ENCODE measurements at regions not wholly inside any gene's neighbourhood (a gene's known extent, or its start where the extent isn't known, plus 50 kb on each side); places are given as distances from the start of the nearest gene placed in this dataset.

DNA sequence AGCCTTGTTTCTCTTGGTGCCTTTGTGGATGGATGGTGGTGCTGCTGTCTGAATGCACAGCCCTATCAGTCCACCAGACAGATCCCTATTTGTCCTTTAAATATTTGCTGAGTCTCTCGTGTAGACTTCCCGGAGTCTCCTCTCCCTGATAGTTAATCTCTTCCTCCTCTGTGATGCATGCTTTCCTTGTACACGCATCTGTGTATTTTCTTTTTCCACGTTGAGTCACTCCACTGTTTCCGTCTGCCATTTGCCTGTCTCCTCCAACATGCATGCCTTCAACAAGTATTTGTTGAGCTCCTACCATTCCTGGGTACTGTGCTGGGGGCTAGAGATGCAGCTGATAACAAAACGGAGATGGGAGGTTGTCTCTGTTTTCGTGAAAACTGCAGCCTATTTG lies 282.6 kb downstream of the HAPSTR1 start:
- no peak for DNase-seq

DNA sequence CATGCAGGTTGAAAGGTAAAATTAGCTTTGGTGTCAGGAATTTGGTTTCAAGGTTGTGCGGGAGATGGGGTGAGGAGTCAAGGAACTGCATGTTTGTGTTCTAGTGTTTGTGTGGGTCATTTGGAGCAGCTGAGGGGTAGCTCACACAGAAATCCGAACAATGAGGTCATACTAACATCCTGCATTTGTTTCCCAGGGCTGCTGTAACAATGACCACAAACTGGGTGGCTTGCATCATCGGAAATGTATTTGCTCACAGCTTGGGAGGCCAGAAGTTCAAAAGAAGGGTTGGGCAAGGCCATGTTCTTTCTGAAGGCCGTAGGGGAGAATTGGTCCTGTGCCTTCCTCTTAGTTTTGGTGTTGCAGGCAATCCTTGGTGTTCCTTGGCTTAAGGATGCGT lies 287.4 kb downstream of the HAPSTR1 start:
- no peak for DNase-seq

DNA sequence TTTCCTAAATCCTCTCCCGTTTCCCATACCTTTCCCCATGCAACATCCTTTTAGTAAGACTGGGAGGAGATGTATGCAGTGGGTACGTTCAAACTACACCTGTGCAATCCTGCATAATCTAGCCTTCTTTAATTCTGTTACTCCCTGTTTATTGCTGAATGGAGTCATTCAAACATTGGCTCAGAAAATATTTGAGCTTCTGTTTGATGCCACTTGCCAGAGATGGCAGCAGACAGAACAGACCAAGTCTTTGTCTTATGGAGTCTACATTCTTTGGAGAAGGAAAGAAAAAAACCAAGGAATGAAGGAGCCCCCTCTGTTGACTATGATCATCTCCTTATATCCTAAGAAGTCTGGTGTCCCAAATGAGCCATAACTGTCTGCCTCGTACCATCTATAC lies 288.8 kb downstream of the HAPSTR1 start:
- no peak for DNase-seq

DNA sequence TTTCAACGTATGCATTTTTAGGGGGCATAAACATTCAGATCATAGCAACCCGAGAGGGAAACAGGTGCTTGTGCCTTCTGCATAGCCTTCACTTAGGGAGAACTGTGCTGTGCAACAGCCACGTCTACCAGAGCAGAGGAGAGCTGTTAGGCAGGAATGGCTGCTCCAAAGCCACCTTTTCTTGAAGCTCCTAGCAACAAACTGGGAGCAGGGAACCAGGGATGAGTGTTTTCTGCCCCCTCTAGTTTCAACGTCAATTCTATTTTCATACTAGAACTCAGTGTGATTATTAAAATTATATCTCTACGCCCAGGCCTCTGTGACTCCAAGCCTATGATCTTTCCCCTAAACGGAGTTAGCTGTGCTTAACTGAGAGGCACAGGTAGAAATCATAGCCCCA lies 290.0 kb downstream of the HAPSTR1 start:
- DNase-seq: no peak

DNA sequence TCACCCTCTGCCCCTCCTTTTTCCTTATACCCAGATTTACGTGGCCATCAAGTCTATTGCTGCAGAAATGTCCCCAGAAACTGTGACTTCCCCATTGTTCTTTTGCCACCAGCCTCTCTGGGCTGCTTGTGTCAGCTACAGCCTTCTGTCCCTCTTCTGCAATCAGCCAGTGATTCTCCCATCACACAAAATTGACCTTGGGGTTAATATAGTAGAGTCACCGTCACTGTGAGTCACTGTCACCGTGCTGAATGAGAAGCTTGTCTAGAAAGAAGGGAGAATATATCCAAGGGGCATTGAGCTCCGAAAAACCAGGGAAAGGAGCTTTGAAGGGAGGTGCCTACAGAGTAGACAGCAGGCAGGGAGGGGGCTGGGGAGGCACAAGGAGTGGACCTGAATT lies 290.5 kb downstream of the HAPSTR1 start:
- DNase-seq: no peak

DNA sequence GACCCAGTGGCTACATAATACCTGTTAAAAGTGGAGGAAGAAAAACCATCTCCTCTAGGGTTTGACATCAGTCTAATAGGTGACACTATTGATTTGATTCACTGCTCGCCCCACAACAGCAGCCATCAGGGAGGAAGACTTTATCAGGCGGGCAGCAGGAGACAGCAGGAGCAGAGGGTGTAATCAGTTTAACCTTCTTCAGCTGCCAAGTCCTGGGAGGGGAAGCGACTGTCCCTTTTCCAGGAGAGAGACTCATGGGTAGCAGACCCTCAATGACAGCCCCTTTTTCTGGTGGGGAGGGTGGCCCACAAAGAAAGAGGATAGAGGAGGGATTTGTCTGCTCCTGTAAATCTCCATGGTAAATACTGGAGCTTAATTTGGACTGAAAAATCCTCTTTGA lies 291.8 kb downstream of the HAPSTR1 start:
- no peak for DNase-seq

DNA sequence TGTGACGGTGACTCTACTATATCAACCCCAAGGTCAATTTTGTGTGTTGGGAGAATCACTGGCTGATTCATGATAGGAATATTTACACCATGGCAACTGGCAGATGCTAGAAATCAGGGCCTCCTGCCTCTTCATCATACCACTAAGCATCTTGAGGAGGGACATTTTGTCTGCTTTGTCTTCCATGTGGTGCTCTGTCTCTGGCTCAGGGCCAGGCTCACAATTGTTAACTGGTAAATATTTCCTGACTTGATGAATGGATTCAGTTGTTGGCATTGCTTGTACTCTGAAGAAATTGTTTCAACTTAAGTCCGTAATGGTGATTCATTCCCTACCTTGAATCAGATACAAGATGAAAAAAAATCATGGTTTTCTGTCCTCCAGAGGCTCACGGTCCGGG lies 292.7 kb downstream of the HAPSTR1 start:
- DNase-seq: no peak

DNA sequence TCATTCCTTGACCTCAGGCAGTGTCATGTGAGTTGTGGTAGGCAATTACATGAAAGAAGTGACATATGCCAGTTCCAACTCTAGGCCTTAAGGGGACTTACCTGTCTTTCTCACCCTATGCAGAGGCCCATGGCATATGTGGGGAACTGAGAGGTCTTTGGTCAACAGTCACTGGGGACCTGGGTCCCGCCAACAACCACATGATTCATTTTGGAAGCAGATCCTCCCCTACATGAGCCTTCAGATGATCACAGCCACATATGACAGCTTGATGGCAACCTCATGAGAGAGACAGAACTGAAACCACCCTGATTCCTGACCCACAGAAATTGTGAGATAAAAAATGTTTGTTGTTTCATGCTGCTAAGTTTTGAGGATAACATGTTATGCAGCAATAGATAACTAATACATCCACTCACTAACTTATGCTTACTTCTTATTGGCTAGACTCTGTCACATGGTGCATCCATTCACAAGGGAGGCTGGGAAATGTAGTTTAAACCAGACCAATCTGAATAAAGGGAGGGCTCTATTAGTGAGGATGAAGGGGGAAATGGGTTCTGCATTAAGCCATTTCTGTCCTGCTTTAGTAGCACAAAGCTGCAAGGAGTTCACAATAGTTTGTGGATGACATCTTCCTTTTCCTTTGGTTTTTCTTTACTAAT lies 298.2 kb downstream of the HAPSTR1 start:
- no peak for DNase-seq

DNA sequence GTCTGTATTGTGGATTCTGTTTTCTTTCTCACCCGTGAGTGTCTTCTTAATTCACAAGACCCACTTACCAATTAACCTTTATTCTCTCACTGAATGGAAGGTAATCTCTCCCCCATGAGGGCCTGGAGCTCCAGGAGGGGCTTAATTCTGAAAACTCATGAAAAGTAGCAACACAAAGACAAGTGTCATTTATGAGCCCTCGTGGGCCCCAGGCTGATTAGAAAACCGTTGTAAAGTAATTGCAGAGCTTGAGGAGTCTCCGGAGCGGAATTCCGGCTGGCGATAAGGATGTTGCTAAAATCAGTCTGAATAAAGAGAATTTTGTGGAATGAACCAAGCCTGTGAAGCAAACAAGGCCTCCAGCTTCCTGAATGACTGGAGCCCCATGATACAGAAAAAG lies 301.5 kb downstream of the HAPSTR1 start:
- no peak for DNase-seq

DNA sequence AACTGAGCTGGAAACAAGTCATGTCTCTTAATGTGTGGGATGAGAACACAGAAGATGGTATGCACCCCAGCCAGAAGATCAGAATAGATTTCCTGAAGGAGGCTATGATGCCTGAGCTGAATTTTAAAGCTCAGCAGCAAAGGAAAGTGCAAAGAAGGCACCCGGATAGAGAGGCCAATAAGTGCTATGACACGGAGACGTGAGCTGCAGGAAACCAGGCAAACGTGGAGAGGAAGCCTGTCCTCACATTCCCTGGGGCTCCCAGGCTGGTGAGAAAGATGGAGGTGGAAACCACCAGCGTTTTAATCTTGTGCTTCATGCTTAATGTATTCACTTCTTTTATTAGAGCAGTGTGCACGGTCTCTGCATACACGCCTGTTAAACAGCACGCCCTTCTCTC lies 302.1 kb downstream of the HAPSTR1 start:
- no peak for DNase-seq

DNA sequence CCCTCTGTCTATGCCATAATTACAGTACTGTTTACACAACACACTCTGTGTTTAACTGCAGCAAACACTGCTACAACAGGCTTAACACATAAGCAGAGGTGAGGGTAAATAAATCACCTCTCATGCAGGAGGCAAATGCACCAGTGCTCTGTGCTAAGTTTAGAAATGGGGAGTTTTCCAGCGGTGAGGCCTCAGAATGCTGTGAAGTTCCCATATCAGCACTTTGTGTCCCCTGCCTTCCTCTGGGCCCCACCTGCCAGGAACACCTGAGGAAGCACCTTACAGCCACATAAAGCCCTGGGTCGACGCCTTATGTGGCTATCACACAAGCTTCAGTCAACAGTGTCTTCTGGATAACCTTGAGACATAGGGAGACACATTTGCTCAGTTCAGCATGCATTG lies 304.5 kb downstream of the HAPSTR1 start:
- no peak for DNase-seq

DNA sequence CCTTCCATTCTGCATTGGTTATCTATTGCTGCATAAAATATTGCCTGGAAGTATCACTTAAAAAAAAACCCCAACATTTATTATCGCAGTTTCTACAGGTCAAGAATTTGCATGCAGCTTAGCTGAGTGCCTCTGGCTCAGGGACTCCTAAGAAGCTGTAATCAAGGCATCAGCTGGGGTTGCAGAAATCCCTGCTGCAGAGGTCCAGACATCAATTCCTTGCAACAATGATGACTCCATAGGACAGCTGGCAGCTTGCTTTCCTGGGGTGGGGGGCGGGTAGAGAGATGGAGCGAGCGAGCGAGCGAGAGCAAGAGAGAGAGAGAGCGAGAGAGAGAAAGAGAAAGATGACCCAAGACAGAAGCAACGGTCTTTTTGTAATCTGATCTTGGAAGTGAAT lies 308.1 kb downstream of the HAPSTR1 start:
- DNase-seq: no peak

DNA sequence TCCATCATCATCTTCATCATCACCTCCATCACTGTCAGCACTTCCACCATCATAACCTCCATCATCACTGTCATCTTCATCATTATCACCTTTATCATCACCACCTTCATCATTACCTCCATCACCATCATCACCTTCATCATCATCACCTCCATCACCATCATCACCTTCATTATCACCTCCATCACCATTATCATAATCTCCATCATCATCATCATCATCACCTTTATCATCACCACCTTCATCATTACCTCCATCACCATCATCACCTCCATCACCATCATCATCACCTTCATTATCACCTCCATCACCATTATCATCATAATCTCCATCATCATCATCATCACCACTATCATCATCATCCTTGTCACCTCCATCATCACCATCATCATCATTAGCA lies 309.7 kb downstream of the HAPSTR1 start:
- DNase-seq: no peak

DNA sequence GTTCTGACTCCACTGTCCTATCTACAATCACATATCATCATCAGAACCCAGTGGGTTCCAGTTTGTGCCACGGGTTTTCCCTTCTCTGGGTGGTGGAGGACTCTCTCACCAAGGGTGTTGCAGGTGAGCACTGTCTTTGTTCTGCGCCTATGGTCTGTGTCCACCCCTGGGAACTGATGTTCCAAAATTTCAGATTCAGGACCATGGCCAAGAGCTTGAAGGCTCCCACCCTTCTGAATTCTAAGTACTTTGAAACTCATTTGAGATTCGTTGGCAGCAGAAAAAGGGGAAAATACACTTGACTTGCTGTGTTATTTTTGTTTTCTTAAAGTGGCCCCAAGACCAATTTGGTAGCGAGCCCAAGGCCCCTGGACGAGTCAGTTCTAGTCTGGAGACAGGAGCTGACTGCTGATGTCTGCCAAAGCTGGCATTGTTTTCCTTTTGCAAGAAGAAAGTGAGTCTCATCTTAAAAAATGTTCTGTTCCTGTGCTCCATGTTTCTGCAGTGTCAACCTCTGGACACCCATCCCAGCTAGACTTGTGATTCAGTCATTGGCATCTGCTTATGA lies 310.9 kb downstream of the HAPSTR1 start:
- DNase-seq: no peak

DNA sequence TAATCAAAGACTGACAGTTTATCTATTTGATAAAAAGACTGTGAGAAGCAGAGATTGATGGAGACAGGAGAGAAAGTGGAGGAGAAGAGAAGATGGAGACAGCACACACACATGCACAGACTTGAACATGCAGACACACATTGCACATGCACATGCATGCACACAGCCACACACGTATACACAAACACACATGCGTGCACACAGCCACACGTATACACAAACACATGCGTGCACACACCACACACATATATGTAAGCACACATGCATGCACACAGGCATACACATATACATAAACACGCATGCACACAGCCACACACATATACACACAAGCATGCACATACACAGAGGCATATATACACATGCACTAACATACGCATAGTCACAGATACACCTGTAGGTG lies 313.4 kb downstream of the HAPSTR1 start:
- no peak for DNase-seq

DNA sequence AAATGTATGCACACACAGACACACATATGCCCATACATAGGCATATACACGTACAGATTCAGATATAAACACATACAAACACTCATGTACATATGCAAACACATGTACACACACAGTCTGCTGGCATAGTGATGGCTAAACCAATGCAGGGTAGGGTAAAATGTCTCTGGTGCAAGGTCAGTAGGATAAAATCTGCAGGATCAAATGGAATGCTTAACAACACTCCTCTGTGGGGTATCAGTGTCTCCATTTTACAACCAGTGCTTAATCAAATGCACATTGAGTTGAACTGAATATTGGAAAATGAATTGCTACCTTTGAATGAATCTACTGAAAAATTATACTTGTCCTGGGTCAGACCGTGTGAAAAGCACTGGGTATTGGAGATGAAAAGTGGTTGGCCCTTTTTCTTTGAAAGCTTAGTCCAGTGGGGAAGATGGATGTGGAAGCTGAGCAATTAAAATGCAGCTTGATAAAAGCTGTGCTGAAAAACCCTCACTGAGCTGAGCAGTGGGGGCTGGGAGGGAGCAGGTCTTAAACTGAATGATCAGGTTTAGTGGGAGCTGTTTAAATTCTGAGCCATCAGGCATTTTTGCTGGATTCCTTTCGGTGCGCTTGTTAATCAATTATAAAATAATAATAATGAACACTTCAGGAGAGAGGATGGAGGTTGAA lies 314.7 kb downstream of the HAPSTR1 start:
- no peak for DNase-seq

DNA sequence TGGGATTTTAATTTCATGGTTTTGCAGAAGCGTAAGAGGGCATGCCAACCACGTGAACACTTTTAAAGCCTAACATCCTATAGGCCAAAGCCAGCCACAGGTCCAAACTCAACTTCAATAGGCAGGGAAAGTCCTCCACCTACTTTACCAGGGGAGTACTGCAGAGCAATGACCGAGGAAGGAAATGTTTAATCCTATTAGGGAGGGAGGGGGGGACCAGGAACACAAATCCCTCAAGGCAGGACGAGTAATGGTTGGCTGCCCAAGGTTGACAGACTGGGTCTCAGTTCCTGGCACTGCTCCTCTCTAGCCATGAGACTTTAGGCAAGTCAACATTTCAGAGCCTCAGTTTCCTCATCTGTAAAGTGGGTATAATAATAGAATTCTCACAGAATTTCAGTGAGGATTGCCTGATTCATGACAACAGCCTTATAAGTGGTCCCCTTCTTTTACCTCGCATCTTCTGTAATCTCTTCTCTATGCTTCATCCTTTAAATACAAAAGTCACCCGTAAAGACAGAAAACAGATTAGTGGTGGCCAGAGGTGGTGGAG lies 315.8 kb downstream of the HAPSTR1 start:
- DNase-seq: no peak

DNA sequence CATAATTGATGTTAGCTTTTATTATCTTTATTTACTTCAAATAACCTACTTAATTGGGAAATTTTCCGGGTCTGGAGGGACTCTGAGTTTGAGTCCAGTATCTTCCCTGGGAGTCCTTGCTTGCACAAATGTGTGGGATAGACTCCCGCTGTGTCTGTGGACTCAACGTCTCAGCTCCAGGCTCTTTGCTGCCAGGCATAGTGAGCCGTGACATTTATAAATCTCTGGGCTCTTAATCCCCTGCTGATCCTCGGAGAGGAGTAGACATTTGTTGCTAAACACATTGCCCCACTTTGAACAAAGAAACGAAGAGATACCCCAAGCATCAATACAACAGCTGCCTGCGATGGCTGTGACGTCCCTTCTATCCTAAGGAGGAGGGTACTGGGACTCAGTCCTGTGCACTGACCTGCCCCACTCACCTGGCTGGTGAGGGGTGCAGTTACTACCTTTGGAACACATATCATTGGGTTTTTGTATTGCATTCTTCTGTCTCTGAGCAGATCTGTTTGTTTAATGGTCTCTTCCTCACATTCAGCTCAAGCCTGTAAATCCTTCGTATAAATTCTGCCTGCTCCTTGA lies 316.9 kb downstream of the HAPSTR1 start:
- no peak for DNase-seq

DNA sequence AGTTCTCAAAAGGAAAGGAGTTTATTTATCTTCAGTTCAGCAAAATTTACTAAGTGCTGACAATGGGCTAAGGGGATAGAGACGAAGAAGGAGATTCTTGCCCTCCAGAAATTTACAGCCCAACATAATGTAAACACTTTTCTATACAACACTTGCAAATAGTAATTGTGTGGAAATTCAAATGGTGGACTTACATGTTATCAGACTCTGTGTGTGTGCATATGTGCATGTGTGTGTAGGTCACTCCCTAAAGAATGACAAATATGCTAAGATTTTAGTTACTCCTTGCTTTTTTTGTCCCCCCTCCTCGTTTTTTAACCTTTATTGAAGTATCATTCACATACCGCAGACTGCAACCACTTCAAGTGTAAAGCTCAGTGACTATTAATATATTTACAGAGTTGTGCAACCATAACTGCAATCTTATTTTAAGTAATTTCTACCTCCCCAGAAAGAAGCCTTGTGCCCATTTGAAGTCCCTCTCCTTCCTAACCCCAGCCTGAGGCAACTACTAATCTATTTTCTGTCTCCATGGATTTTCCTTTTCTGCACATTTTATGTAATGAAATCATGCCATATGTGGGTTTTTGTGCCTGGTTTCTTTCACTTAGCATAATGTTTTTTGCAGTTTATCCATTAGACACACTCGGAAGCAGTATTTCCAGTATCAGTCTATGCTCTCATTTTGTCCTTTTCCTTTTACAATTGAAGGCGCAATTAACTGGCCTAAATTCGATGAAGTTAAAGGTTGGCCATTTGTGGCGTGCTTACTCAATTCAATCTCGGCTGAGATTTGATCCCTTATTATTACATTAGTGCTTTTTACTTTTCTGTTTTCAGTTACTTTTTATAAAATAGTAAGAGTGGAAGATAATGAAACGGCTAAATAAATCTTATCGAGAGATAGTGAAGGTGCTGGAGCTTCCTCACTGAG lies 318.4 kb downstream of the HAPSTR1 start:
- DNase-seq: no peak

DNA sequence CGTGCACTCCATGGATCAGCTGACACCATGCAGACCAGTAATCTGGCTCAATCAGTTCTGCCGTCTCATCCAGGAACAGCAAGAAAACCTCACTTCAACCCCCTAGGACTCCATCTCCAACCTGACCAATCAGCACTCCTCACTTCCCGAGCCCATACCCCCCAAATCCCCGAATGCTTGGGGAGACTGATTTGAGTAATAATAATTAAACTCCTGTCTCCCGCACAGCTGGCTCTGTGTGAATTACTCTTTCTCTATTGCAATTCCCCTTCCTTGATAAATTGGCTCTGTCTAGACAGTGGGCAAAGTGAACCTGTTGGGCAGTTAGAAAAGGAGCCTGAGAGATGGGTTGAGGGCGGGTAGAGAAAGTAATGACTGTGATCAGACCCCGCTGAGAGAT lies 320.0 kb downstream of the HAPSTR1 start:
- DNase-seq: no peak

DNA sequence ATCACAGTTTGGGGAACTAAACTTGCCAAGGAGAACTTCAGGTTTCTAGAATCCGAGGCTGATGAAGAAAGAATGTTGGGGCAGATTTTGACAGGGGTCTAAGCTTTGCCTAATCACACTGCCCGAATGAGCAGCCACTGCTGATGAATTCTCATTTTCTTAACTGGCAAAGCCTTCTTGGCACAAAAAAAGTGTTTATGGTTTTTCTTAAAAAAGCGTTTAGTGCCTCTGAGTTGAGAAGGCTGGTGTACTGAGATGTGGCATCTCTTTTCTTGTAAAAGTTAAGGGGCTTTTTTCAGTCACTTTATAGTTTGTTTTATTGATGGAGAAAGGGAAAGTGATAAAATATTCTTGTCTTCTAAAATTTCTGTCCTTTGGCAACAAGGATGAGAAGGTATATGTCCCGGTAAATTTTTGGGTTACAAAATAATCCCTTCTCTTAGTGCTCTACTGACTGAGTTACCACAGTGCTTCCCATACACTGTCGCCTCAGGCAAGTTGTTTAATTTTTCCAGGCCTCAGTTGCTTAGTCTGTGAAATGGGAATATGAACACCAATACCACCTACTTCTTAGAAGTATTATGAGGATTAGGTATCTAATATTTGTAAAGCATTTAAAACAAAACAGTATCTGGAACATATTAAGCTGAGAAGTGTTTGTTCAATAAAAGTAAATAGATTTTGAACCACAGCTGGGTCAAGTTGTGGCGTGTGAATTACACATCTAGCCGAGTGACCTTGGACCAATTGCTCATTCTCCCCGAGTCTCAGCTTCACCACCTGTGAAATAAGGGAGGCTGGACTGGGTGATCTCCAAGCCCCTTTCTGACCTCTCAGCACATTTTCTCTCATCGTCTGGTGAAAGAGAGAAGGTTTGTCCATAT lies 320.8 kb downstream of the HAPSTR1 start:
- DNase-seq: no peak

All from right kidney (tissue), 1 donor.